ENCODE measurements at regions not wholly inside any gene's neighbourhood (a gene's known extent, or its start where the extent isn't known, plus 50 kb on each side); places are given as distances from the start of the nearest gene placed in this dataset.

DNA sequence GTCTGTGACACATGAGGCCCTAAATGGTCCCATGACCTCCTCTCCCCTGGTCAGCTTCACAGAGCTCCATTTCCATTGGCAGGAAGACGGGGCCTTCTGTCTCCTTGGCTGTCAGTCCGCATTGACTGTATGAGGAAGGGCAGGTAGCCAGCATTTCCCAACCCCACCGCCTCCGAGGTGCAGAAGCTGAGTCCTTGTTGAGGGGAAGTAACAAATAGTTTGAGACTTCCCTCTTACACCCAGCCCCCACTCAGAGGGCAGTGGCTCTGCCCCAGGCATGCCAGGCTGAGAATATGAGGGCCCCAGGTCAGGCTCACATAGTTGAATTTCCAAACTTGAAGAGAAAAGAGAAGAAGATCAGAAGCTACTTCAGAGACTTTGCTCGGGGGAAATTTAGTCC lies 611.1 kb downstream of the BRD1 start:
- DNase-seq = no peak

DNA sequence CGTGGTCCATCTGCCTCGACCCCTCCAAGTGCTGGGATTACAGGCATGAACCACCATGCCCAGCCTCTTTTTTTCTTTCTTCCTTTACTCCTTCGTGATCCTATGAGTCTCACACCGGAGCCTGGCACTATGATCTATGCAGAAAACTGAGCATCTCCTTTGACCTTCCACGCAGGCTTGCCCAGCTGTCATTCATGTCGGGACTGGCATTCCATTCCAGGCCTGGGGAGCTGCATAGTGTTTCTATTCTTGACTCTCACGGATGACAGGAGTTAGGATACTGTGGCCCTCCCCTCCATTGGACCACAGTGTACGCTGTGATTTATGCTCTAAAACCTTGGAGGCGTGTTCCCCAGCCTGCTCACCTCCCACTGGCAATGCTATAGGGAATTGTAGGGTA lies 611.8 kb downstream of the BRD1 start:
- no peak for DNase-seq

DNA sequence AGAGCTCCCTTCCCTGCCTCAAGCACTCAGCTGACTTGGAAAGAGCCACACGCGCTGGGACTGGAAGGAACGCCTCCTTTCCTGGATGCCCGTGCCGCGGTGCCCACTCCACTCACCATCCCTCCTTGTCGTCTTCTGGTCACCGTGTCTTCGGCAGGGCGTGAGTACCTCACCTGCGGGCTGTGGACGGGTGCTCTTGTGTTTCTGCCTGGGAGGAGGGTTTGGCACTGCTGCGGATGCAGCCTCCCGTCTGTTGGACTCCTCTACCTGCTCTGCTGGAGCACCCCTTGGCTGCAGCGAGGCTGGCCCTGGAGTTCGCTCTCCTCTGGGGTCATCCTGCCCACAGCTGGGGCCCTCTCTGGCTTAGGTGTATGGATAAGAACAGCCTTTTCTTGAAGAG lies 612.7 kb downstream of the BRD1 start:
- DNase-seq = no peak

DNA sequence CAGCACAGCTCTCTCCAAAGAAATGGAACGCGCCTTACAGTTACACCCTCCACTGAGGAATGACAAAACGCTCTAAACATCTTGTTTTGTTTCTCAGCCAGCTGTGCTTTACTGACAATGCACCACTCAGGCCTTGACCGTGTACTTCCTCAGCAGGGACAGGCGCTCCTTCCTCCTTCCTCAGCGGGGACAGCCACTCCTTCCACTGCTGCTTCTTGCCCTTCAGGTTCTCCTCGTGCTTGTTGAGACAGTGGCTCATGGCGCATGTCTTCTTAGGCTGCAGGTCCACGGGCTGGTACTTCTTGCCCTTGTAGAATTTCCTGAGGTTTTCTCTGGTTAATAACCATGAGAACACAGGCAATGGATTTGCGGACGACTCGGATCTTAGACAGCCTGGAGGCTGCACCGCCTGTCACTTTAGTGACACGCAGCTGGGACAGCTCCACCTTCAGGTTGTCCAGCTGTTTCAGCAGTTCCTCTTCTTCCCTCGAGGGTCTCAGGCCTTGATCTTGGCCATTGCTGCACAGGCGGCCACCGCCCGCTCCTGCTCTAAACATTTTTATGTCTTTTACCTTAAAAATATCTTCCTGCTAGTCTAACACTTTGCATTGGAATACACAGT lies 613.8 kb downstream of the BRD1 start:
- DNase-seq = no peak

DNA sequence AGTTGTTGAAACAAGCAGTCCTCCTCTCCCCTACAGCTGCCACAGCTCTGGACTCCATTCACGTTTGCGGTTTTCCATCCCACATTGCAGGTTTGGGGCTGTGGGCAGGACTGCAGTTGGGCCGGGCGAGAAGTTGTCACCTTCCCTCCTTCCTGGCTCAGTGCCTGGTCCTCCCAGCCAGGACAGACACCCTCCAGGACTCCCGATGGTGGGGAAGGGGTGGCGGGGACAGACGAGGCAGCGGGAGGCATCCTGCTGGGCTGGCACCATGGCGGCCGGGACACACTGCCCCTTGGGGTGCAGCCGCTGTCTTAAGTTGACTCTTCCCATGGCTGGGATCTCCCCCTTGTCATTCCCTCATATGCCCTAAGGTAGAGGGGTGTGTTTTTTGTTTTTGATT lies 615.2 kb downstream of the BRD1 start:
- no peak for DNase-seq

DNA sequence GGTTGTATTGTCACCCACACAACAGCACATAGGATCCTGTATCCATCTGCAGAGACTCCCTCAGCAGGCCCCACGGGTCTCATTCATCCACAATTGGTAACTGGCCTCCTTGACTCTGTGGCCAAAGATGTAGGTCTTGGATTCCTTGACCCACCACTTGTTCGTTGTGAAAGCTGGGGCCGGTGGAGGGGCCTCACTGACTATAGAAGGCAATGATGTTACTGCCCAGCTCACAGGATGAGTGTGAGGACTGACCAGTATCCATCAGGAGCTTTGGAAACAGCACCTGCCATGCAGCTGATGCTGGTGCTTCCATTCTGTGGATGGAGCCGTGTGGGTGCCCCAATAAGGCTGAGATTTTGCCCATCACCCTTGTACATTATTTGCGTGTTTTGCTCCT lies 615.7 kb downstream of the BRD1 start:
- DNase-seq = no peak

DNA sequence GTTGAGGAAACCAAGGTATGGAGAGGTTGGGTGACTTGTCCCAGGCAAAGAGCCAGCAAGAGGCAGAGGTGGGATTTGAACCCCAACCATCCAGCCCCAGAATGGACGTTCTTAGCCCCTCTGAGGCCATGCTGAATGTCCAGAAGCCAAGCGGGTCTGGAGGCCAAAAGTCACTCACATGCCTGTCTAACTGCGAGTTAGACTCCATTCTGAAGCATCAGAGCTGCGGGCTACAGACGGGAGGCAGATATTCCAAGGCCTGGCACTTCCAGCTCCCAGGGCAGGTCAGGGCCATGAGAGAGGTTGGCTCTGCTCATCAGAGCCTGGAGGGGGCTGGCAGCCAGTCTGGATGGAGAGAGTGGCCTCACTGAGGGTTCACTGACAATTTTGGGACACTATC lies 616.5 kb downstream of the BRD1 start:
- DNase-seq = no peak

DNA sequence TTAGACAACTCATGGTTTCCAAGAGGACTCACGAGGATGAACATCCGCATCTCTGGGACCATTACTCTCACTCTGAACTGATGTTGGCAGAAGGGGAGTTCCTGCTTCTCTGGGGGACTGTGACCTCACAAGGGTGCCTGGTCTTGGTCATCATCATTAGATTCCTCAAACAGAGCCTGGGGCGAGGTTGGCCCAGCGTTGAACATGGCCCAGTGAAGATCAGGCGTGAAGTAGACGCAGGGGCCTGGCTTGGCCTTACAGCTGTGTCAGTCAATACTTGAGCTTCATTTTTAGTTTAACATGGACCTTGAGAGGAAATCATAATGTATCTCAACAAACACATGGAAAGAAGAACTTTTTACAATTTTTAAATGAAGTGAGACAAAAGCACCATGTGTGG lies 617.1 kb downstream of the BRD1 start:
- DNase-seq = no peak

DNA sequence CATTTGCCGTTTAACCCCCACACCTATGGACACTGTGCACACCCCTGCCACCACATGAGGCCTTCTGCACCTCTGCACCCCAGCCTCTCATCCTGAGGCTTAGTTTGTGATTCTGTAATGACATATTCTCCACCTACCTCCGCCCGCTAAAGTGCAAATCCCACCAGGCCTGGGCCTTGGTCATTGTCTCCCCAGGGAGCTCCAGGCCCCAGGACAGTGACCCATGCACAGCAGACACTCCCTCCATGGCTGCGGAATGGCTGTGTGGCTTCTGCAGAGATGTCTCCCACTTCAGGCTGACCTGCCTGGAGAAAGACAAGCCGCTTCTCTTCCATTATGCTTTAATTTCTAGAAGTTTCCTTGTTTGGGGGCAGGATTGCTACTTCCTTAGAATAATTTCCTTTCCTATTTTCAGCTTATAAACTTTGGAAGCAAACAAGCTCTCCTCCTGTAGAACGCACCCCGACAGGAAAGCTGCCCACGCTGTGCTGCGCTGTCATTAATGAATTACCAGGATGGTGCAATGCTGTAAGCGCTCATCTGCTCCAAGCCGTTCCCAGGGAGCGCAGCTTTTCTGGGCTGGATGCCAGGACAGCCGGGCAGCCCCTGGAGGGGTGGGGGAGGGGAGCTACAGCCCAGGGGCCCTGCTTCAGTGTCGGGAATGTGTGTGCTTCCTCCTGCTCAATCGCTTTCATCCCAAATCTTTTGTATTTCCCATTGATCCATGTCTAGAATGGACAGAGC lies 618.0 kb downstream of the BRD1 start:
- no peak for DNase-seq

DNA sequence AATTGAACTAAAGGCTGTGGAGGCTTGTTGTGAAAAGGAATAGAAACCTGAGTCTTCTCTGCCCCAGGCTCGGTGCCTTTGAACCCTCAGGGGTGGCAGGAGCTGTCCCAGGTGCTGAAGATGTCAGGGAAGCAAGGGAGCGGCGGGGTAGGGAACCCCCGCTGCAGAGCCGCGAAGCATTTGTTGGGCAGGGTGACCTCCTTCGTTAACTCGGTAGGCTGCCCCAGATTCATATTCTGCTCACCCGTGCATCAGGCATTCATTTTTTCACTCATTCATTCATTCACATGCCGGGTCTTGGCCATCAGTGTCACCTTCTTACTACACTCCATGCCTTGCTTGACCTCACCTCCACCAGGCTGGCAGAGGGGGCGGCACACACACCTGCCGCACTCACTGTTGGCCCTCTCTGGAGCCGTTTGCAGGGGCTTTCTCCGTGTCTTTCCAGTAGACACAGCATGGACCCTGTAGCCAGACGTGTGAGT lies 618.9 kb downstream of the BRD1 start:
- no peak for DNase-seq

DNA sequence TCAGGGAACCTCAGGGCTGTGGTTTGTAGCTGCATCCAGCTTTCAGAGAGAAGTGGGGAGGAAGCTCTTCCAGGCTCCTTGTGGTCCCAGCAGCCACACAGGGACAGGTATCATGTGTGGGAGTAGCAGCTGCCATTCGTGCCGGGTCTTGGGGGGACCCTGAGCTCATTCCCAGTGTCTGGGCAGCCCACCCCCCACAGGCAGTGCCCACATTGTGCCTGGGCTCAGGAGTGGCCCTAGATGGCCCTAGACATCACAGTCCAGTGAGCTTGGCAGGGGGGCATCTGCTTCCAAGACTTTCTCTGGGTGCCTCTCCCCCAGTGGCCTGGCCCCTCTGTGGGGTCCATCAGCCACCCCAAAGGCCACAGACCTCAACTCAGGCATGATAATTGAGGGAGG lies 619.7 kb downstream of the BRD1 start:
- no peak for DNase-seq

DNA sequence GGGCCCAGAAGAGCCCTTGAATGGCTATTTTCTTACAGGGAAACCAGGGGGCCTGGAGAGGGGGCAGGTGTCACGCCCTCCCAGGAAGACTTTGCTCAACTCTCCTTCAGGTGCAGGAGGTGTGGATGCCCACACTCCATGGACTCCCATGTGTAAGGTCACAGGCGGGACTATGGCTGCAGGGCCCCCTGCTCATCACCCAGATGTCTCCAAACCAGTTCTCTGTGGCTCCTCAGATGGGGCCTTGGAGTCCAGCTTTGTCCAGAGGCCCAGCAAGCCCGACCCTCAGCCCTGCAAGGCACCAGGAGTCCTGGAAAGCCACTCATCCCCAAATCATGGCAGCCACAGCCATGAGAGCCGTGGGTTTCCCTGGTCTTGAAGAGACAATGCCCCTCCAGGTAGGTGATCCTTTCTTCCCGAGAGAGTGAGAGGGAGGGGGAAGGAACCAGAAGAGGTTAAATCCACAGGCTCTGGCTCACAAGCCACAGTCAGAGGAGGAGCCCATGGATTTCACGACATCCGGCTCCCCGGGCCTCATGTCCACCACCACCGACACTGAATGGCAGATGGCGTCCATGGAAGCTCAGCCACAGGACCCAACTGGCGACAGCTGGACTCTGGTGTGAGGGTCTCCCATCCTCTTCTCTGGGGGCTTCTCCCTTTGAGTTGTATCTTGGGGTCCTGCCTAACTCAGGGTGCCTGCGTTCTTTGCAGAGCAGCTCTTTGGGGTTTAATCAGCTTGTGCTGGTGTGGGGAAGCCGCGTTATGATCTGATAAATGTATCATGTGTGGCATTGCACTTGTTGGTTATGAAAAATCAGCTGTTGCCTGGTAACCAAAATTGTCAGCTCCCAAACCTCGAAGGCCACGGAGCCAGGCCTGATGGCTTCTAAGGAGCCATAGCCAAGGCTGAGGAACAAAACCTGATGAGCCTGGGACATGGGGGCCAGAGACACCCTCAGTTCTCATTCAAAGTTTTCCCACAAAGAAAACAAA lies 620.4 kb downstream of the BRD1 start:
- no peak for DNase-seq

DNA sequence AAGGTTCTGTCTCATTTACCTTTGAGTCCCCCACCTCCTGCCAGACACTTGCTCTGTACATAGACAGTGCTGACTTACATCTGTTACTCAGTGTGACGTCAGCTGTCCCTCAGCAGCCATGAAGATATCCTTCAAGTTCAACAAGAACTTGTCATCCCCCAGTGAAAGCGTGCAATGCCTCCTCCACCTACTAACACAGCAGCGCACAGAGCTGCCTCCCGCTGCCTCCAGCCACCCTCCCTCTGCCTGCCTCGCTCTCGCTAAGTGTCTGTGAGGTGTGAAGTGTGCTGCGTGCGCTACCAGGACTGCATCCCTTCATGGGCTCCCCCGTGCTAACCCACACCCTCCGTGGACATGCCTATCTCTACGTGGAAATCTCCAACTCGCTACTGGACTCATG lies 621.4 kb downstream of the BRD1 start:
- DNase-seq = no peak

DNA sequence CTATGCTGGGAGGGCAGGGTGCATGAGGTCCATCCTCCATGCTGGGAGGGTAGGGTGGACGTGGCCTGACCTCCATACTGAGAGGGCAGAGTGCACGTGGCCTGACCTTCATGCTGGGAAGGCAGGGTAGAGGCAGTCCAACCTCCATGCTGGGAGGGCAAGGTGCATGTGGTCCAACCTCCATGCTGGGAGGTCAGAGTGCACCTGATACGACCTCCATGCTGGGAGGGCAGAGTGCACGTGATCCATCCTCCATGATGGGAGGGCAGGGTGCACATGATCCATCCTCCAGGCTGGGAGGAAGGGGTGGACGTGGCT lies 622.2 kb downstream of the BRD1 start:
- no peak for DNase-seq

DNA sequence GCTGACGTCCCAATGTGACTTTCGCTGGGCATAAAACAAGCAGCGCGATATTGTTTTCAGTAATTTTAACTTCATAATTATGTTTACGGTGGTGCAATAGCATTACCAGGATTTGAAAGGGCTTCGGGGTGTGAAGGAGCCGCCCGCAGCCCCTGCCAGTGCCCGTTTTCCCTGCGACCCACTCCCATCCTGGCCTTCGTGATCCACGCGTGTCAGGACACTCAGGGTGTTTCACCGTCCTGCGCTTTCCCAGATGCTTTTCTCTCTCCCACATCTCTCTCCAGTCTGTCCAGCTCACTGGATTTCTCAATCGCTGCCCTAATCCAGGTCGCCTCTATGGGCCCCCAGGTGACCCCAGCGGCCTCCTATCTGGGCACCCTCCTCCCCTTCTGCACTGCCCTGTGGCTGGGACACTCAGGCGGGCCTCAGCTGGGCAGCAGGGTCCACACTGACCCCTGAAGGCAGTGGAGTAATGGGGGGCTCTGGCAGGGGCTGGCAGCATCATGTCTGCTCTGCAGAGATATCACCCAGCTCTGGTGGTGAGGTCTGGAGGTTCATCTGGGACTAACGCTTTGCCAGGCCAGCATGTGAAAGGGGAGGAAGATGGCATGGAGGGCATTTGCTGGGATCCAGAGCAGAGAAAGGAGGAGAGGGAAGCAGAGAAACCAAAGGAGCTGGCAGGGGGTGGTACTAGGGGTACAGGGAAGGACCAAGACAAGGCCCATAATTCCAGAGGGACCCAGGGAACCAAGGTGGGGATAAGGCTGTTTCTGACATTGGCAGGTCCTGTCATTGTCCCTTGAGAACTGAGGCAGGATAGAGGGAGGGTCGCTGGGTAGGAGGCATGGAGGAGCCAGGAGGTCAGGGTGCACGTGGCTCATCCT lies 622.8 kb downstream of the BRD1 start:
- no peak for DNase-seq

DNA sequence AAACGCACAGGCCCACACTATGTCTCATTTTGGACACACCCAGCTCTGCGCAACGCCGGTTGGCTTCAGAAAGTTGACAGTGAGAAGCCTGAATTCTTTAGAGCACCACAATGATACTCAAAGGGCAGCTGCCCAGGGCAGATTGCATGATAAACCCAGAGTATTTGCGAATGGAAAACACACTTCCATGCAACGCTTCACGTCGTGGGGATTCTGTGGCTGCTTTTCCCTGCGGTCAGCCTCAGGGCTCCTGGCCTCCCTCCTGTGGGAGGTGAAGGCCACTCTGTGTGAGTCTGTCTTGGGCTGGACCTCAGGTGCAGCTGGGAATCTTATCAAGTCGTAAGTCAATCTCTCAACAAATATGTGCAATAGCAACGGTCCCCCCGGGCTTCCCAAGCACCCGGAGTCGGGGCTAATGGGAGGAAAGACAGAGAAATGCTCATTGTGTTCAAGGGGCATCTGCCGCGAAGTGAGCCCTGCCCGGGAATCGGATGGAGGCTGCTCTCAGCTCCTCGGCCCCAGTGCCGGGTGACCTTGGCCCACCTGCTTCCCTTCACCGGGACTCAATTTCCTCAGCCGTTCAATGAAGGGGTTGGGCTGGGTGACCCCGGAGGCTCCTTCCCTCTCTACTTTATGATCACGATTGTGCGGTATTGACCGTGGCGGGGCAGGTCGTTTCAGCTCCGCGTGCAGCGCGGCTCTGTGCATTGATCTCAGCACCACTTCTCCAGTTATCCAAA lies 623.6 kb downstream of the BRD1 start:
- no peak for DNase-seq

DNA sequence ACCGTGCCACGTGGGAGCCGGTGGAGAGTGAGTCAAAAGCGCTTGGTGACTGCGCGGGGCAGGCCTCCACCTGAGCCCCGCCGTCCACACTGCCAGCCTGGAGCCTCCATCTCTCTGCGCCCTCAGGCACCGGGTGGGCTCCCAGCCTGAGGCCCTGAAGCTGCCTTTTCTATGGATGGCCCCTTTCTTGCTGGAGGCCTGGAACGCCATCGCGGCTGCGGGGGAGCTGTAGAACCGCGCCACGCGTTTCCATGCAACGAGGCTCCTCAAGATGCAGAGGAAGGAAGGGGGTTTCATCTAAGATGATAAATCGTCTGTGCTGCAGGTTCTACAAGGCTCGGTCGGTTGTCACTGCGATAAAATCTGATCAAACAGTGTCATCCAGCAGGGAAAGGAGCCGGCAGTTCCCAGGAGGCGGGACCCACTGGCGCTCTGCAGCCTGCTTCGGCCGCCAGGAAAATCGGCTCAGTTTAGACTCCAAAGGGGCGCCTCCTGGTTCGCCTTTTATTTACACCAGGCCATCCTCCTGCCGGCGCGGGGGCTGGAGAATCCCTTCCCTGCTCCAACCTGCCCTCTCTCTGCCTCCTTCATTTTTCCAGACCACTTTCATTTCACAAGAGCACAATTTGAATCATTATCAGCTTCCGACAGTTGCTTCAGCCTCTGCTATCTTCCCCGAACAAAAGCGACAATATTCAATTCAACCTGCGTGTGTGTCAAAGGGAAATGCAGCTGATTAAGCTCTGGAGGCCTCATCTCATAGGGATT lies 624.4 kb downstream of the BRD1 start:
- DNase-seq = no peak

DNA sequence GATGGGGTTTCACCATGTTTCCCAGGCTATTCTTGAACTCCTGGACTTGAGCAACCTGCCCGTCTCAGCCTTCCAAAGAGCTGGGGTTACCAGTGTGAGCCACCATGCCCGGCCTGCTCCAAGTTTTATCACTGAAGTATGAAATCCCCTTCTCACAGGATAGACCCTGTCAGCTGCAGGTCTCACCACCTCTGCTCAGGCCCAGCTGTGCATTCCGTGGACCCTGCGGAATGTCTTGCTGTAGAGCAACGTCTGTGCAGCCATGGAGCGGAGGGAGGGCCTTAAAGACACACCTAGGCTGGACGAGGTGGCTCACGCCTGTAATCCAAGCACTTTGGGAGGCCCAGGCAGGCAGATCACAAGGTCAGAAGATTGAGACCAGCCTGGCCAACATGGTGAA lies 625.4 kb downstream of the BRD1 start:
- no peak for DNase-seq

DNA sequence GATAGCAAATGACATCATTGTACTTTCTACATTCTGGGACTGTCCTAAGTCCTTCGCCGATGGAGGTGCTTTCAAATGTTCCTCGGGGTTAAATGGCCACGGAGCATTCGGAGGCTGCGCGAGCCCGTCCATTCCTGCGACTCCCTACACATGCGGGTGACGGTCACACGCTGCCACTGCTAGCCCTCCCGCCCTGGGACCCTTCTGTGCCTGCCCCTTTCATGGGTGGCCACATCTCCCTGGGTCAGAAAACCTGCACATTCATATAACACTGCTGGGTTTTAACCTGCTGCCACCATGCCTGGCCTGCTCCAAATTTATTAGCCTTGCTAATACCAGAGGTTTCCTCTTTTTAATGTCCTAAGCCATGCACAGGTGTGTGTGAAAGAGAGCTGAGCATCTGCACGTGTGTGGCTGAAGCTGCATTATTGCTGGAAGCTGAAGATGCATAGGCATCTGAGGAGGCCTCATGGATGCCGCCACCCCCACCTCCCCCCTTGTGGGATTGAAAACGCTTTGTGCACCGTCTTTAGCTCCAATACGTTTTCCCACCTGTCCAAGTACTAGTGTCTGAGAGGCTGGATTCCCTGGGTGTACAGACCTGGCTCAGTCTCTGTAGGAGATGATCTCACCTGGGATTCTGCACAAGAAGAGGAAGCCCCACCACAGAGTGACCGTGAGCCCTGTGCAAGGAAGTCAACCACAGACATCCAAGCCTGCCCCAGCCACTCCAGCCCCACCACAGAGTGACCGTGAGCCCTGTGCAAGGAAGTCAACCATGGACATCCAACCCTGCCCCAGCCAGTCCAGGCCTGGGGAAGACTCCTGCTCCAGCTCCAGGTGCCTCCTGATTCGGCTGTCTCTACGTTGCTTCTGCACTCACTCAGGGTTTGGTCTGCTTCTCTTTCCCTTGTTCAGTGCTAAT lies 626.4 kb downstream of the BRD1 start:
- no peak for DNase-seq

DNA sequence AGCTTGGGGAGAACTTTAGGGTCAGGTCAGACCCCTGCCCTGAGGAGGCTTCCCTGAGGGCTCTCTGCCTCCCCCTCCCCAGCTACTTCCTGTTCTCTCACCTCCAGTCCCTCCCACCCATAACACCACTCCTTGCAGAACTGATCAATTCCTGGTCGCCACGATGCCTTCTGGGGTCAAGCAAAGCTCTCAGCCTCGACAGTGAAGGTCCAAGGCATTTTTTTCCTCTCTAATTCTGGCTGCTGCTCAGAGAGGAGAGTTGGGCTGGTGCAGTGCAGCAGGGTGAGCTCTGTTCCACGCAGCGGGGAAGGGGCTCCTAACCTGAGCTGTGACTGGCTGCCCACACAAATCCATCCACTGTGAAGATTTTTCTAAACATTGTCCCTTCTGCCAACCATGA lies 628.4 kb downstream of the BRD1 start:
- DNase-seq = no peak
